Large intestine (tissue), 3 donors: ENCODE measurements at regions not wholly inside any gene's neighbourhood (a gene's known extent, or its start where the extent isn't known, plus 50 kb on each side); places are given as distances from the start of the nearest gene placed in this dataset.

Experiments
- DNase-seq, 2 donors: peaks; one replicate each; pipeline versions ENCODE4 v3.0.0 to v3.0.0-alpha.2; 2013
- H3K27ac ChIP-seq: one replicate; pipeline ENCODE4 v1.5.1; 2013; ENCODE audit warnings: low read length
- H3K27me3 ChIP-seq: 2 replicates; pipeline ENCODE4 v1.6.1; 2013; ENCODE audit warnings: low read length; ENCODE audit not compliant: control insufficient read depth, insufficient read depth
- H3K36me3 ChIP-seq: 2 replicates; pipeline ENCODE4 v1.6.1; 2013; ENCODE audit warnings: low read length; ENCODE audit not compliant: control insufficient read depth, insufficient read depth
- H3K4me1 ChIP-seq: one replicate; pipeline ENCODE4 v1.6.1; 2013; ENCODE audit warnings: low read length; ENCODE audit not compliant: control insufficient read depth, insufficient read depth
- H3K4me3 ChIP-seq: one replicate; pipeline ENCODE4 v1.5.1; 2013; ENCODE audit warnings: low read length
- H3K9me3 ChIP-seq: one replicate; pipeline ENCODE4 v1.6.1; 2013; ENCODE audit warnings: mild to moderate bottlenecking, low read depth, low read length, moderate library complexity; ENCODE audit not compliant: control insufficient read depth
- WGBS: methylation state at CpG from one replicate; pipeline ENCODE4 v1.1.5; 2013; ENCODE audit warnings: low lambda C conversion rate; ENCODE audit not compliant: insufficient coverage; 5-methylcytosine and 5-hydroxymethylcytosine counted together

GRCh38 chr9:1653282-1653681 is 361.9 kb upstream of the SMARCA2 start:
- Histone ChIP-seq H3K36me3 (no peaks in the 10 kb centered on the region), H3K27ac (no peak overlapping the region), H3K4me3 (no peak overlapping the region), H3K4me1 (no peaks in the 10 kb centered on the region), H3K9me3 (no peaks in the 10 kb centered on the region), H3K27me3 (no peaks in the 10 kb centered on the region)
- no peak for DNase-seq
- 88% methylated on average over 1 of the region's 4 CpGs for WGBS

- H3K4me1 ChIP-seq = no peaks in the 10 kb centered on the region
- H3K27ac ChIP-seq = no peak overlapping the region
- no peaks in the 10 kb centered on the region for H3K27me3 ChIP-seq
- no peaks in the 10 kb centered on the region for H3K36me3 ChIP-seq
- WGBS = no CpG with 5 or more reads among the region's 4 CpGs
- H3K9me3 ChIP-seq = no peaks in the 10 kb centered on the region
- no peak overlapping the region for H3K4me3 ChIP-seq
- DNase-seq = no peak
Measured at GRCh38 chr9:1658661-1659362, 356.3 kb upstream of the SMARCA2 start.

- Histone ChIP-seq H3K9me3 (no peaks in the 10 kb centered on the region), H3K27ac (no peak overlapping the region), H3K36me3 (no peaks in the 10 kb centered on the region), H3K4me1 (no peaks in the 10 kb centered on the region), H3K4me3 (no peak overlapping the region), H3K27me3 (no peaks in the 10 kb centered on the region)
- WGBS = 94% methylated on average over 2 of the region's 3 CpGs
- no peak for DNase-seq
Measured at GRCh38 chr9:1659363-1659690, 355.8 kb upstream of the SMARCA2 start.

DNA sequence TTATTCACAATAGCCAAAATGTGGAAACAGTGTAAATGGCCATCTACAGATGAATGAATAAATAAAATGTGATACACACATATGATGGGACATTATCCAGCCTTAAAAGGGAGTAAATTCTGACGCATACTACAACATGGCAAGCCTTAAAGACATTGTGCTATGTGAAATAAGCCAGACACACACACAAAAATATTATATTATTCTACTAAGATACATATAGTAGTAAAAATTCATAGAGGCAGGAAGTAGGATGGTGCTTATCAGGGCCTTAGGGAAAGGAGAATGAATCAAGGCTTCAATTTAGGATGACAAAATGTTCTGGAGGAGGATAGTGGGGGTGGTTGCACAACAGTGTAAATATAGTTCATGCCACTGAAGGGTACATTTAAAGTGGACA is 346.7 kb upstream of the SMARCA2 start:
- DNase-seq = no peak
- no peaks in the 10 kb centered on the region for H3K9me3 ChIP-seq
- H3K36me3 ChIP-seq = no peaks in the 10 kb centered on the region
- H3K4me3 ChIP-seq = no peak overlapping the region
- H3K4me1 ChIP-seq = no peaks in the 10 kb centered on the region
- no peaks in the 10 kb centered on the region for H3K27me3 ChIP-seq
- no peak overlapping the region for H3K27ac ChIP-seq
- WGBS = no CpG with 5 or more reads among the region's 1 CpG

GRCh38 chr9:1673300-1673699 is 341.8 kb upstream of the SMARCA2 start:
- Histone ChIP-seq H3K9me3 (no peaks in the 10 kb centered on the region), H3K4me3 (no peak overlapping the region), H3K4me1 (no peaks in the 10 kb centered on the region), H3K27me3 (no peaks in the 10 kb centered on the region), H3K27ac (no peak overlapping the region), H3K36me3 (no peaks in the 10 kb centered on the region)
- DNase-seq = no peak

GRCh38 chr9:1676771-1677170 is 338.4 kb upstream of the SMARCA2 start:
- WGBS = no CpG with 5 or more reads among the region's 3 CpGs

GRCh38 chr9:1683951-1684350 is 331.2 kb upstream of the SMARCA2 start:
- no CpG with 5 or more reads among the region's 2 CpGs for WGBS
- Histone ChIP-seq H3K4me1 (no peaks in the 10 kb centered on the region), H3K9me3 (no peaks in the 10 kb centered on the region), H3K36me3 (no peaks in the 10 kb centered on the region), H3K4me3 (no peak overlapping the region), H3K27me3 (no peaks in the 10 kb centered on the region), H3K27ac (no peak overlapping the region)
- DNase-seq = no peak

More at GRCh38 chr9:1676771-1677170, 338.4 kb upstream of the SMARCA2 start:
- Histone ChIP-seq H3K4me1 (no peaks in the 10 kb centered on the region), H3K36me3 (no peaks in the 10 kb centered on the region), H3K4me3 (no peak overlapping the region), H3K27me3 (no peaks in the 10 kb centered on the region), H3K27ac (no peak overlapping the region), H3K9me3 (no peaks in the 10 kb centered on the region)
- no peak for DNase-seq

DNA sequence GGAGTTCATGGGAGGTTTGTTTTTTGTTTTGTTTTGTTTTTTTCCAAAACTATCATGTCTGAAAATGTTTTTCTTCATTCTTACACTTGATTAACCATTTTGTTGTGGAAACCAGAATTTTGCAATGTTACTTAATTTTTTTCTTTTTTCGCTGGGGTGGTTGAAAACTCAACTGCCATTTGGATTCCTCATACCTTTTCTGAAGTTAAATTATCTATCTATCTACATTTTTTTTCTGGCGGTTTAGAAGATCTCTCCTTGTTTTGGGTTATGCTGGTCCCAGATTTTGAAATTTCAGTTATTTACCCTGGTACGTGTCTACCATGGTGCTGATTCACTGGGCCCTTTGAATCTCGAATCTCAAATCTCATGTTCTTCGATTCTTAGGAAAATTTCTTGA is 316.2 kb upstream of the SMARCA2 start:
- no peak for DNase-seq
- Histone ChIP-seq H3K4me1 (no peaks in the 10 kb centered on the region), H3K36me3 (no peaks in the 10 kb centered on the region), H3K9me3 (no peaks in the 10 kb centered on the region), H3K4me3 (no peak overlapping the region), H3K27me3 (no peaks in the 10 kb centered on the region), H3K27ac (no peak overlapping the region)
- 90% methylated on average over 5 of the region's 5 CpGs for WGBS

DNA sequence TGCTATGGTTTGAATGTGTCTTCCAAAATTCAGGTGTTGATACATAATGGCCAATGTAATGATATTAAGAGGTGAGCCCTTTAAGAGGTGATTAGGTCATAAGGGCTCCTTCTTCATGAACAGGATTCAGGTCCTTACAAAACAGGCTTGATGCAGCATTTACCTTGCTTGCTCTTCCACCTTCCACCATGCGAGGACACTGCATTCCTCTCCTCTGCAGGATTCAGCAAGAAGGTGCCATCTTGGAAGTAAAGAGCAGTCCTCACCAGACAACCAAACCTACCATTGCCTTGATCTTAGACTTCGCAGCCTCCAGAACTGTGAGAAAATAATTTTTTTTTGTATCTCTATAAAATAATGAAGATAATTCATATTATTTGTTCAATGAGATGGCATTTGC is 314.0 kb upstream of the SMARCA2 start:
- no peaks in the 10 kb centered on the region for H3K36me3 ChIP-seq
- no peak overlapping the region for H3K27ac ChIP-seq
- H3K4me3 ChIP-seq = no peak overlapping the region
- no peak for DNase-seq
- no peaks in the 10 kb centered on the region for H3K4me1 ChIP-seq
- no peaks in the 10 kb centered on the region for H3K27me3 ChIP-seq
- no peaks in the 10 kb centered on the region for H3K9me3 ChIP-seq
- WGBS = 83% methylated on average over 1 of the region's 2 CpGs

GRCh38 chr9:1702701-1703100 is 312.4 kb upstream of the SMARCA2 start:
- no peak for DNase-seq
- Histone ChIP-seq H3K4me1 (no peaks in the 10 kb centered on the region), H3K4me3 (no peak overlapping the region), H3K27me3 (no peaks in the 10 kb centered on the region), H3K27ac (no peak overlapping the region), H3K9me3 (no peaks in the 10 kb centered on the region), H3K36me3 (no peaks in the 10 kb centered on the region)
- WGBS = no CpG with 5 or more reads among the region's 3 CpGs

GRCh38 chr9:1707291-1707690 is 307.9 kb upstream of the SMARCA2 start:
- H3K4me1 ChIP-seq = no peaks in the 10 kb centered on the region
- H3K36me3 ChIP-seq = no peaks in the 10 kb centered on the region
- no peaks in the 10 kb centered on the region for H3K27me3 ChIP-seq
- H3K9me3 ChIP-seq = no peaks in the 10 kb centered on the region
- no peak overlapping the region for H3K4me3 ChIP-seq
- DNase-seq = no peak
- no peak overlapping the region for H3K27ac ChIP-seq
- WGBS = no CpG with 5 or more reads among the region's 1 CpG
